Upper lobe of left lung (tissue), 4 donors: ENCODE measurements at regions not wholly inside any gene's neighbourhood (a gene's known extent, or its start where the extent isn't known, plus 50 kb on each side); places are given as distances from the start of the nearest gene placed in this dataset.

ENCODE experiments used
- CTCF ChIP-seq, 6 experiments: fragments of 450-650 bp in 4 of 6; fragments of 200-600 bp in 2 of 6; sonication (generic) in 2 of 6; IDR thresholded peaks; one replicate each; pipeline ENCODE4 v1.5.1; 2016 to 2019; ENCODE audit warnings: antibody characterized with exemption in 6 of 6
- EP300 ChIP-seq, 4 donors: sonication (generic); formaldehyde crosslinking; IDR thresholded peaks; one replicate each; pipeline ENCODE4 v1.5.1; 2017; ENCODE audit warnings: antibody characterized with exemption in 4 of 4, control low read depth in 2 of 4
- POLR2A ChIP-seq, 4 donors: fragments of 450-650 bp; IDR thresholded peaks; one replicate each; pipeline ENCODE4 v1.5.1; 2016 to 2017; ENCODE audit warnings: antibody characterized with exemption in 4 of 4, mild to moderate bottlenecking in 2 of 4
- POLR2AphosphoS5 ChIP-seq, 2 donors: sonication (generic); formaldehyde crosslinking; IDR thresholded peaks; one replicate each; pipeline ENCODE4 v1.5.1; 2017; ENCODE audit warnings: antibody characterized with exemption in 2 of 2

- TF ChIP-seq CTCF (IDR thresholded peaks at IDR 0.05) (no peak), POLR2AphosphoS5 (IDR thresholded peaks at IDR 0.05) (no peak), POLR2A (IDR thresholded peaks at IDR 0.05) (no peak), EP300 (IDR thresholded peaks at IDR 0.05) (no peak)
Measured at GRCh38 chr15:92763459-92763858, 107.9 kb upstream of the FAM174B start.
